ENCODE measurements at regions not wholly inside any gene's neighbourhood (a gene's known extent, or its start where the extent isn't known, plus 50 kb on each side); places are given as distances from the start of the nearest gene placed in this dataset.

DNA sequence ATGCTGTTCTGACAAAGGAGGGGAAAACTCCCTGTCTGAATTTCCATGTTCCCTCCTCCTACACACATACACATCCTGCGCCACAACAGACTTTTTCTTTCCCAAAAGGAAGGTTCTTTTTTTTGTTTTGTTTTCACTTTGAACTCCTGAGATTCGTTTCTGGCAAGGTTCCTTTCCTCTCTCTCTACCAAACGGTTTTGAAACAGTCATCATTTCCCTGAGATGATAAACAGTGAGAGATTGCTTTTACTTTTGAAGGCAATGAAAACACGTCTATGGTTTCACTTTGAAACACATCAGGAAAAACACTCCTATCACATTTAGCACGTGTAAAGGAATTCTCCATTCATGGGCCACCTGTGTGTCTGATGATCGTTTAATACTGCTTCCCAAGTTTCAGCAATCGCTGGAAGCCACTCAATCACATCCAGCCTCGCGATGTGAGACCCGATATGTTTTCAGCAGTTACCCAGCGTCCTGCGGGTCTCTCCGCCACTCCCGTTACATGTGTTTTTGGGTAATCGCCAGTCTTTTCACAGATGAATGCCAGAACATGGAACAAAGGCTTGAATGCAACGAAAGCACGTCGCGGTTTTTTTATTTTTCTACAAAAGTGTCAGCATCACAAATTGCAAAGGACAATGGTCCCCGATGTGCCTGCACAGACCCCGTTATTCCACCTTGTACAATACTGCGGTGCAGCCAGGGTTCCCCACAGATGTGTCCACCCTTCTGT is 62.8 kb upstream of the CUX1 start:
- TF ChIP-seq POLR2A (IDR thresholded peaks at IDR 0.05; ENCODE audit: low read length) (no peak), GATA1 (IDR thresholded peaks at IDR 0.05; ENCODE audit: low read depth, low read length) (no peak)
